ENCODE measurements at regions not wholly inside any gene's neighbourhood (a gene's known extent, or its start where the extent isn't known, plus 50 kb on each side); places are given as distances from the start of the nearest gene placed in this dataset.

GRCh38 chr18:56444201-56444600, 194.2 kb downstream of the TXNL1 start:
- H3K27me3 ChIP-seq (replicated peaks in 1 of 2; ENCODE audit: control insufficient read depth in 2 of 2, insufficient read depth in 2 of 2, low read length in 1 of 2), result no peaks in the 10 kb centered on the region
- intact Hi-C loops (cut with micrococcal nuclease; ENCODE audit: unreplicated experiment), result no loop called here
- BruUV-seq (replicated peaks), result no TSS peak
- CTCF ChIA-PET, result no interaction called here
- no peaks in the 10 kb centered on the region for H3K79me2 ChIP-seq (ENCODE audit: control insufficient read depth, insufficient read depth, low read length)
- 41% methylated on average over 3 of the region's 3 CpGs for WGBS (ENCODE audit: insufficient coverage, insufficient replicate concordance, low lambda C conversion rate, missing lambda C conversion rate)
- POLR2A ChIA-PET, result no interaction called here
- no peak overlapping the region for H3K4me2 ChIP-seq (ENCODE audit: control insufficient read depth, insufficient read depth)
- H3K4me3 ChIP-seq, result no peak overlapping the region
- no peaks in the 10 kb centered on the region for H3K9me3 ChIP-seq (replicated peaks; ENCODE audit: control insufficient read depth, insufficient read depth, low read length)
- H3K4me1 ChIP-seq (ENCODE audit: control insufficient read depth, insufficient read depth, low read length), result no peaks in the 10 kb centered on the region
- H3K9ac ChIP-seq (ENCODE audit: control insufficient read depth, insufficient read depth, low read length), result no peak overlapping the region
- FAIRE-seq (no peak), DNase-seq (ENCODE audit: low read depth, low spot score) (no peak), ATAC-seq (no peak)
- H3K36me3 ChIP-seq (ENCODE audit: control insufficient read depth in 2 of 2, insufficient read depth in 2 of 2, low read length in 1 of 2), result no peaks in the 10 kb centered on the region
- H4K20me1 ChIP-seq (ENCODE audit: control insufficient read depth, insufficient read depth), result no peaks in the 10 kb centered on the region
- RAD21 ChIA-PET (ENCODE audit: unreplicated experiment), result no interaction called here
- in situ Hi-C loops (cut with MboI), result no loop called here
- SMC1A ChIA-PET (ENCODE audit: uncharacterized antibody, unreplicated experiment), result no interaction called here
- H3K27ac ChIP-seq (ENCODE audit: control insufficient read depth, insufficient read depth), result no peak overlapping the region
- no peak overlapping the region for H2AFZ ChIP-seq (ENCODE audit: control insufficient read depth, low read depth, low read length)
- no peak for TF ChIP-seq ZBTB33 (IDR thresholded peaks at IDR 0.05)
- no peak for TF ChIP-seq PAX8 (IDR thresholded peaks at IDR 0.05)
- TF ChIP-seq ATF2 (IDR thresholded peaks at IDR 0.05; ENCODE audit: low read length), result no peak
- TF ChIP-seq ZNF622 (IDR thresholded peaks at IDR 0.05), result no peak
- no peak for TF ChIP-seq PBX3 (IDR thresholded peaks at IDR 0.05; ENCODE audit: insufficient replicate concordance, low read depth, low read length)
- TF ChIP-seq SPI1 (IDR thresholded peaks at IDR 0.05; ENCODE audit: borderline replicate concordance, insufficient read depth, low read depth, low read length), result no peak
- no peak for TF ChIP-seq CEBPZ (IDR thresholded peaks at IDR 0.05; ENCODE audit: low read depth, low read length)
- TF ChIP-seq MYB (IDR thresholded peaks at IDR 0.05; ENCODE audit: borderline replicate concordance, low read depth, low read length), result no peak
- no peak for TF ChIP-seq NBN (IDR thresholded peaks at IDR 0.05)
- no peak for TF ChIP-seq SMAD5 (IDR thresholded peaks at IDR 0.05; ENCODE audit: low read depth)
- no peak for TF ChIP-seq BMI1 (IDR thresholded peaks at IDR 0.05; ENCODE audit: borderline replicate concordance)
- TF ChIP-seq ZBED1 (IDR thresholded peaks at IDR 0.05; ENCODE audit: borderline replicate concordance), result no peak
- no peak for TF ChIP-seq BRCA1 (IDR thresholded peaks at IDR 0.05; ENCODE audit: low read depth, low read length)
- no peak for TF ChIP-seq ZBTB40 (IDR thresholded peaks at IDR 0.05; ENCODE audit: borderline replicate concordance)
